ENCODE measurements at regions not wholly inside any gene's neighbourhood (a gene's known extent, or its start where the extent isn't known, plus 50 kb on each side); places are given as distances from the start of the nearest gene placed in this dataset.
"Not testable (repeated sequence)": the region's sequence is repeated elsewhere in the genome, so short reads cannot be mapped to it uniquely, and the experiment has no call there.

GRCh38 chr7:22066522-22066921 lies 120.8 kb upstream of the CDCA7L start:
- DNase-seq (ENCODE audit: low spot score) = no peak

- DNase-seq (ENCODE audit: low spot score) = no peak
Measured at GRCh38 chr7:22064816-22065215, 119.1 kb upstream of the CDCA7L start.

GRCh38 chr7:22061775-22062174 lies 116.1 kb upstream of the CDCA7L start:
- no peak for DNase-seq (ENCODE audit: low spot score)

- DNase-seq (ENCODE audit: low spot score) = no peak
Measured at GRCh38 chr7:22060863-22061262, 115.2 kb upstream of the CDCA7L start.

GRCh38 chr7:22060197-22060596 lies 114.5 kb upstream of the CDCA7L start:
- no peak for DNase-seq (ENCODE audit: low spot score)

GRCh38 chr7:22055226-22055625 lies 109.5 kb upstream of the CDCA7L start:
- no peak for DNase-seq (ENCODE audit: low spot score)

GRCh38 chr7:22052674-22053365 lies 107.1 kb upstream of the CDCA7L start:
- no peak for DNase-seq (ENCODE audit: low spot score)

GRCh38 chr7:22051886-22052673 lies 106.4 kb upstream of the CDCA7L start:
- DNase-seq (ENCODE audit: low spot score) = no peak

GRCh38 chr7:22049766-22050500 lies 104.2 kb upstream of the CDCA7L start:
- no peak for DNase-seq (ENCODE audit: low spot score)

- DNase-seq (ENCODE audit: low spot score) = no peak
Measured at GRCh38 chr7:22043367-22043766, 97.7 kb upstream of the CDCA7L start.

- no peak for DNase-seq (ENCODE audit: low spot score)
Measured at GRCh38 chr7:22040923-22041595, 95.4 kb upstream of the CDCA7L start.

GRCh38 chr7:22039670-22040069 lies 94.0 kb upstream of the CDCA7L start:
- no peak for DNase-seq (ENCODE audit: low spot score)

GRCh38 chr7:22032356-22032755 lies 86.7 kb upstream of the CDCA7L start:
- DNase-seq (ENCODE audit: low spot score) = not testable (repeated sequence)

- not testable (repeated sequence) for DNase-seq (ENCODE audit: low spot score)
Measured at GRCh38 chr7:22028656-22029055, 83.0 kb upstream of the CDCA7L start.

- DNase-seq (ENCODE audit: low spot score) = no peak
Measured at GRCh38 chr7:22027475-22027874, 81.8 kb upstream of the CDCA7L start.

- DNase-seq (ENCODE audit: low spot score) = no peak
Measured at GRCh38 chr7:22025983-22026382, 80.3 kb upstream of the CDCA7L start.

GRCh38 chr7:22025075-22025474 lies 79.4 kb upstream of the CDCA7L start:
- DNase-seq (ENCODE audit: low spot score) = no peak

- no peak for DNase-seq (ENCODE audit: low spot score)
Measured at GRCh38 chr7:22019931-22020330, 74.2 kb upstream of the CDCA7L start.

- DNase-seq (ENCODE audit: low spot score) = no peak
Measured at GRCh38 chr7:22016507-22016906, 70.8 kb upstream of the CDCA7L start.

GRCh38 chr7:22013711-22014110 lies 68.0 kb upstream of the CDCA7L start:
- no peak for DNase-seq (ENCODE audit: low spot score)

GRCh38 chr7:22008683-22009082 lies 63.0 kb upstream of the CDCA7L start:
- DNase-seq (ENCODE audit: low spot score) = no peak

GRCh38 chr7:22008087-22008486 lies 62.4 kb upstream of the CDCA7L start:
- DNase-seq (ENCODE audit: low spot score) = no peak
